ENCODE measurements at regions not wholly inside any gene's neighbourhood (a gene's known extent, or its start where the extent isn't known, plus 50 kb on each side); places are given as distances from the start of the nearest gene placed in this dataset.

DNA sequence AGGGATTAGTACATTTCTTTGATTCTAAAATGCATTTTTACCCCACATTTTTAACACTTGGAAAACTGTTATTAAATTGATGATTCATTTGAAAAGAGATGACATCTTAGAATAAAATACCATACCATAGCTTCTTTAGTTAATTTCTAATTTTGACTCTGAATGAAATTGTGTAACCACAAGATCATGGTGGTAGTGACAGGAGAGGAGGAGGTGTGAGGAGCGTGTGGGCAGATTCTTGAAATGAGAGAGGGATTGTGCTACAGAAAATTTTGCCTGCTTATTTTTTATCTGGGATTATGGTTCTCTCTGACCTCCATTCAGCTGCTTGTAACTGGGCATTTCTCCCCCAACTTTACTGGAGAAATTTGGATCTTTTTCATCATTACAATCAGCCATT is 173.3 kb upstream of the CLINT1 start:
- TF ChIP-seq, protein P1, sequence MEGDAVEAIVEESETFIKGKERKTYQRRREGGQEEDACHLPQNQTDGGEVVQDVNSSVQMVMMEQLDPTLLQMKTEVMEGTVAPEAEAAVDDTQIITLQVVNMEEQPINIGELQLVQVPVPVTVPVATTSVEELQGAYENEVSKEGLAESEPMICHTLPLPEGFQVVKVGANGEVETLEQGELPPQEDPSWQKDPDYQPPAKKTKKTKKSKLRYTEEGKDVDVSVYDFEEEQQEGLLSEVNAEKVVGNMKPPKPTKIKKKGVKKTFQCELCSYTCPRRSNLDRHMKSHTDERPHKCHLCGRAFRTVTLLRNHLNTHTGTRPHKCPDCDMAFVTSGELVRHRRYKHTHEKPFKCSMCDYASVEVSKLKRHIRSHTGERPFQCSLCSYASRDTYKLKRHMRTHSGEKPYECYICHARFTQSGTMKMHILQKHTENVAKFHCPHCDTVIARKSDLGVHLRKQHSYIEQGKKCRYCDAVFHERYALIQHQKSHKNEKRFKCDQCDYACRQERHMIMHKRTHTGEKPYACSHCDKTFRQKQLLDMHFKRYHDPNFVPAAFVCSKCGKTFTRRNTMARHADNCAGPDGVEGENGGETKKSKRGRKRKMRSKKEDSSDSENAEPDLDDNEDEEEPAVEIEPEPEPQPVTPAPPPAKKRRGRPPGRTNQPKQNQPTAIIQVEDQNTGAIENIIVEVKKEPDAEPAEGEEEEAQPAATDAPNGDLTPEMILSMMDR (IDR thresholded peaks at IDR 0.05) = no peak
- TF ChIP-seq POLR2A (IDR thresholded peaks at IDR 0.05) = no peak

All from lower leg skin (tissue), 3 donors.